Fibroblast of villous mesenchyme (primary cell): ENCODE measurements at regions not wholly inside any gene's neighbourhood (a gene's known extent, or its start where the extent isn't known, plus 50 kb on each side); places are given as distances from the start of the nearest gene placed in this dataset.

Source experiments
- DNase-seq: peaks from one replicate; pipeline ENCODE4 v3.0.0-alpha.2; 2010; ENCODE audit warnings: low read depth
- H3K4me3 ChIP-seq: 2 replicates; pipeline ENCODE4 v1.5.1; 2011; ENCODE audit warnings: low read depth, mild to moderate bottlenecking, low read length
- TF ChIP-seq, protein P1 (sequence below): IDR thresholded peaks from 2 replicates; pipeline ENCODE4 v1.5.1; 2012; ENCODE audit warnings: low read depth, mild to moderate bottlenecking, low read length; ENCODE audit not compliant: insufficient read depth

DNA sequence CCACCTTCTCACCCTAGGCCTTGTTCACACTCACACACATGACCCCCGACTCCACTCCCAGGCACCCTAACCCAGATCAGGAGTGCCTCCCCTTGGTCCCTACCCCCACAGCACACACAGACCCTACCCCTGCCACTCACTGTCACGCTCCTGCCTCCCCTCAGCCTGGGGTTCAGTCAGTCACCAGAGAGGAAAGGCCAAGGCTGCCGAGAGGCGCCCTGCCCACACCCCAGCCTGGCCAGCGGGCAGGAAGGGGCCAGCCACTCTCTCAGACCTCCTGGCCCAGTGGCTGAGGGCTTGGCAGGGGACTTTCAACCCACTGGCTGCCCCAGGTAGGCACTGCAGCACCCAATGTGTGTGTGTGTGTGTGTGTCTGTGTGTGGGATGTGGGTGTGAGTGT, 122.4 kb upstream of the MVB12B start:
- TF ChIP-seq, protein P1, sequence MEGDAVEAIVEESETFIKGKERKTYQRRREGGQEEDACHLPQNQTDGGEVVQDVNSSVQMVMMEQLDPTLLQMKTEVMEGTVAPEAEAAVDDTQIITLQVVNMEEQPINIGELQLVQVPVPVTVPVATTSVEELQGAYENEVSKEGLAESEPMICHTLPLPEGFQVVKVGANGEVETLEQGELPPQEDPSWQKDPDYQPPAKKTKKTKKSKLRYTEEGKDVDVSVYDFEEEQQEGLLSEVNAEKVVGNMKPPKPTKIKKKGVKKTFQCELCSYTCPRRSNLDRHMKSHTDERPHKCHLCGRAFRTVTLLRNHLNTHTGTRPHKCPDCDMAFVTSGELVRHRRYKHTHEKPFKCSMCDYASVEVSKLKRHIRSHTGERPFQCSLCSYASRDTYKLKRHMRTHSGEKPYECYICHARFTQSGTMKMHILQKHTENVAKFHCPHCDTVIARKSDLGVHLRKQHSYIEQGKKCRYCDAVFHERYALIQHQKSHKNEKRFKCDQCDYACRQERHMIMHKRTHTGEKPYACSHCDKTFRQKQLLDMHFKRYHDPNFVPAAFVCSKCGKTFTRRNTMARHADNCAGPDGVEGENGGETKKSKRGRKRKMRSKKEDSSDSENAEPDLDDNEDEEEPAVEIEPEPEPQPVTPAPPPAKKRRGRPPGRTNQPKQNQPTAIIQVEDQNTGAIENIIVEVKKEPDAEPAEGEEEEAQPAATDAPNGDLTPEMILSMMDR = no peak
- H3K4me3 ChIP-seq = no peak overlapping the region
- no peak for DNase-seq

DNA sequence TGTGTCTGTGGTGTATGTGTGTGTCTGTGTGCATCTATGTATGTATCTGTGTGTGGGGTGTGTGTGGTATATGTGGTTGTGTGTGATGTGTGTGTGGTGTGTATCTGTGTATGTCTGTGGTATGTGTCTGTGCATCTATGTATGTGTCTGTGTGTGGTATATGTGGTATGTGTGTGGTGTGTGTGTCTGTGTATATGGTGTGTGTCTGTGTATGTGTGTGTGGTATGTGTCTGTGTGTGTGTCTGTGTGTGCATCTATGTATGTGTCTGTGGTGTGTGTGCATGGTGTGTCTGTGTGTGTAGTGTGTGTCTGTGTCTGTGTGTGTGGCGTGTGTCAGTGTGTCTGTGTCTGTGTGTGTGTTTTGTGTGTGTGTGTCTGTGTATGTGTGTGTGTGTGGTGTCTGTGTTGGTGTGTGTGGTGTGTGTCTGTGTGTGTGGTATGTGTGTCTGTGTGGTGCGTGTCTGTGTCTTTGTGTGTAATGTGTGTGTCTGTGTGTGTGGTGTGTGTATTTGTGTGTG, 121.9 kb upstream of the MVB12B start:
- no peak for DNase-seq
- no peak overlapping the region for H3K4me3 ChIP-seq
- TF ChIP-seq, protein P1 = no peak

DNA sequence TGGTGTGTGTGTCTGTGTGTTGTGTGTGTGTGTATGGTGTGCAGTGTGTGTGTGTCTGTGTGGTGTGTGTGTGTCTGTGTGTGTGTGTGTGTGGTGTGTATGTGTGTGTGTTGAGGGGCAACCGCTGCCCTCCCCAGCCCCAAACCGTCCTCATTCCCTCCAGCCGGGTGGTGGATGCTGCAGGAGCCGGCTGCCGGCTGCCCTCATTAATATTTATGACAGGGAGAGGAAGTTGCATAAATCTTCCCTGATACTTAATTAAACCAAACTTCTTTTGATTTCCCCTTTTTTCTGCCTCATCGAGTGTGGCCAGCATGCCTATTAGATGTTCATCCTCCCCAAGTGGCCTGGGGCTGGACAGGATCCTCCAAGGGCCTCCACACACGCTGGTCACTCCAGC, 121.4 kb upstream of the MVB12B start:
- TF ChIP-seq, protein P1 = no peak
- no peak overlapping the region for H3K4me3 ChIP-seq
- DNase-seq = no peak

DNA sequence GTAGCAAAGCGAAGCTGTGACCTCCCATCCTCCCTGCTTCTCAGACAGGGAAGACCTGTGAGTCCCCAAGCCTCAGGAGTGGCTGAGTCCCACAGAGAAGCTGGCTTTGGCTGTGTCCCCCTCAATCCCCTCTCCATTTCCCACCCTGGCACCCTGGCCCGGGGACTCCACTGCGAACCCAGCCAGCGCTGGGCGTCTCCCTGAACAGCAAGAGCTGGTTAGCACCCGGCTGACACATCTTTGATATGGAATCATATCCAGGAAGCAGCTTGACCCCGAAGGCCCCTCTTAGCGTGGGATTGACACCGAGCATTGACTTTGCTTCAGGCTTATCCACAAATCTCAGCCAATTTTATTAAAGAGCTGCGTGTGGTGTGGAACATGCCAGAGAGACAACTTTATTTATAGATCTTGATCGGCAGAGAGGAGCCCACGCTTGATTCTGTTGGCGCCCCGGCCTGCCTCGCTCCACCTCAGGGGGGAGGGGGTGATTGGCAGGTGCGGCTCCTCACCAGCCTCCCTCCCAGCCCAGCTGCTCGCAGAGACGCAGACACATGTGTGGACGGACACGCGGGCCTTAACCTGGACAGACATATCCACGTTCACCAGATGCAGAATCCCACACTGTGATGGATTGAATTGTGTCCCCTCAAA, 120.7 kb upstream of the MVB12B start:
- TF ChIP-seq, protein P1 = no peak
- no peak overlapping the region for H3K4me3 ChIP-seq
- no peak for DNase-seq

DNA sequence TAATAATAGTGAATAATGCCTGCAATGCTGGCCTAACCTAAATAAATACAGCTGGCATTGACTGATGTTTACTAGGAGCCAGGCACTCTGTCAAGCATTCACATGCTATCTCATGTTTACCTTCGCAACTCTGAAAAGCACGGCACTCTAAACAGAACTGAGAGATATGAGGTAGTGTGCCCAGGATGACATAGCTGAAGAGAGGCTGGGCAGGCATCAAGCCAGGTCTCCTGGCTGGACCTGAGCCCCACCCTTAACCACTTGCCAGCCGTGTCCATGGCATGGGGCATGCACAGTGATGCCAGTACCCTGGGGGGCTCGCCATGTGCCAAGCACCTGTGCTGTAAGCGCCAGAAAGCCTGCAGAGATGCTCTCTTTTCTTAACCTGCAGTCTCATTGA, 119.4 kb upstream of the MVB12B start:
- no peak for DNase-seq
- TF ChIP-seq, protein P1 = no peak
- H3K4me3 ChIP-seq = no peak overlapping the region

DNA sequence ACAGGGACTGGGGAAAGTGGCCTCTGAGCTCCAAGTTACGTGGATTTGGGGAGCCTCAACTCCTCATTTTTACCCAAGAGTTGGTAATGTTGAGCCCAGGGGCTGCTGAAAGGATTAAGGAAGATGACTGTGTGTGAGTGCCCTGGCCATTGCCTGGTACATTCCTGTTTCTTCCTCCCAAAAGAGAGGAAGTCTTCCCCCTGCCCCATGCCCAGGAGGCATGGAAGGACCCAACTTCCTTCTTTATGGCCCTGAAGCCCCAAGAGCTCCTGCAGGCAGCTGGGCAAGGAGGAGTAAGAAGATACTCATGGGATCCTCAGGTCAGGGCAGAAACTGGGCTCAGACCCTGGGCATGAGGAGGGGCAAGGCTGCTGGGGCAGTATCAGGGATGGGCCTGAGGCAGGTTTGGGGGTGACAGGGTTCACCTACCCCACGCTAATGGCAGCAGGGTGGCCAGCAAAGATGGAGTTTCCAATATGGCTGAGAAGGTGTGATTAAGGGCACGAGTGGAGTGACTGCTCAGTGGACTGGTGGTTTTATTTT, 118.3 kb upstream of the MVB12B start:
- TF ChIP-seq, protein P1 = no peak
- no peak overlapping the region for H3K4me3 ChIP-seq
- no peak for DNase-seq

DNA sequence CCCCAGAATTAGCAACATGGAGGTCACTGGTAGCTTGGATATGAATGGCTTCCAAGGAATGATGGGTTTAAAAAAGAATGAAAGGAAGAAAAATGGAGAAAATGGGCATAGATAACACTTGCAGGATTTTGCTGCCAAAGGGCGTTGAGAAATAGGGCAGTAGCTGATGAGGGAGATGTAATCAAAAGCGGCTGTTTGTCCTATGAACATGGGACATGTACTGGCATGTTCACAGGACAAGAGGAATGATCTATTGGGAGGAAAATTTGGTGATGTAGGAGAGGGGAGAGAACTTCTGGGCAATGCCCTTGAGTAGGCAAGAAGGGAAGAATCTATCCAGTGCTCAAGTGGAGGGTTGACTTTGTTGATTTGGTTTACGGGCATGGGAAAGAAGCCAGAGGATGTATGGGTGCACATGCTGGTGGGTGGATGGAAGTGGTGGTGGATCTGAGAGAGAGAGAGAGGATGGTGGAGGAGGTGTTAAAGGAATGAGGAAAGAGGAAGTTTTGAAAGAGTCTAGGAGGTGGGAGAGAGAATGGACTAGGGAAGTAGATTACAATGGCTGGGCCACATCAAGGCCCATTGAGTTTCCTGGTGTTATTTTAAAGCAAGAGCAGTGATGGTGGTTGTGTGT, 115.1 kb upstream of the MVB12B start:
- TF ChIP-seq, protein P1 = no peak
- no peak overlapping the region for H3K4me3 ChIP-seq
- no peak for DNase-seq
